Body of pancreas (tissue), 4 donors: ENCODE measurements at regions not wholly inside any gene's neighbourhood (a gene's known extent, or its start where the extent isn't known, plus 50 kb on each side); places are given as distances from the start of the nearest gene placed in this dataset.

Source experiments
- ATAC-seq: fragments of 150-250 bp; one replicate; pipeline ENCODE4 v1.9.1; 2016
- DNase-seq, 4 donors: peaks; one replicate each; pipeline ENCODE4 v3.0.0-alpha.2; 2019
- H3K27ac ChIP-seq, 4 donors: fragments of 200-600 bp; sonication (generic); 1 replicate in 3 of 4; 2 replicates in 1 of 4; pipeline versions ENCODE4 v1.5.1 to v1.6.1; 2016 to 2019; ENCODE audit warnings: mild to moderate bottlenecking in 1 of 4, mixed read lengths in 1 of 4, moderate library complexity in 1 of 4
- H3K27me3 ChIP-seq, 2 donors: fragments of 200-600 bp; sonication (generic); one replicate each; pipeline ENCODE4 v1.6.0; 2016; ENCODE audit warnings: mild to moderate bottlenecking in 1 of 2
- H3K36me3 ChIP-seq, 2 donors: fragments of 200-600 bp; sonication (generic); replicated peaks in 1 of 2; 2 replicates each; pipeline ENCODE4 v1.5.1; 2016; ENCODE audit warnings: low read depth in 2 of 2; ENCODE audit not compliant: insufficient read depth in 1 of 2
- H3K4me1 ChIP-seq: fragments of 200-600 bp; sonication (generic); one replicate; pipeline ENCODE4 v1.6.0; 2016
- H3K4me3 ChIP-seq, 2 donors: fragments of 200-600 bp; sonication (generic); 1 replicate in 1 of 2; 2 replicates in 1 of 2; pipeline ENCODE4 v1.5.1; 2016 to 2019
- H3K9me3 ChIP-seq, 3 donors: fragments of 200-600 bp; sonication (generic); 1 replicate in 2 of 3; 2 replicates in 1 of 3; pipeline ENCODE4 v1.5.1; 2016
- CTCF ChIP-seq, 7 experiments: fragments of 450-650 bp in 4 of 7; fragments of 200-600 bp in 3 of 7; sonication (generic) in 3 of 7; IDR thresholded peaks; one replicate each; pipeline ENCODE4 v1.5.1; 2016 to 2019; ENCODE audit warnings: antibody characterized with exemption in 7 of 7
- POLR2A ChIP-seq, 3 donors: fragments of 450-650 bp; IDR thresholded peaks; one replicate each; pipeline ENCODE4 v1.6.1; 2016; ENCODE audit warnings: antibody characterized with exemption in 3 of 3, mild to moderate bottlenecking in 2 of 3
- WGBS, 2 donors: methylation state at CpG; one replicate each; pipeline ENCODE4 v1.1.5; 2017; 5-methylcytosine and 5-hydroxymethylcytosine counted together
- intact Hi-C: fragments of 100-400 bp; cut with DNase I; formaldehyde crosslinking; loops from one replicate; pipeline ENCODE4 v1.15.1; 2023

- 55 to 59% methylated on average over 11 to 14 of the region's 14 CpGs for WGBS, 2 donors
- no peak for DNase-seq
- no peaks in the 10 kb centered on the region for H3K27me3 ChIP-seq
Measured at GRCh38 chr22:48345631-48346030, 1482.0 kb downstream of the BRD1 start.

GRCh38 chr22:48343461-48343860, 1484.2 kb downstream of the BRD1 start:
- ATAC-seq: no peak
- Histone ChIP-seq H3K27me3 (no peaks in the 10 kb centered on the region), H3K36me3 (no peaks in the 10 kb centered on the region), H3K9me3 (no peaks in the 10 kb centered on the region), H3K27ac (no peak overlapping the region), H3K4me3 (no peak overlapping the region), H3K4me1 (no peaks in the 10 kb centered on the region)
- TF ChIP-seq POLR2A (IDR thresholded peaks at IDR 0.05) (no peak), CTCF (IDR thresholded peaks at IDR 0.05) (no peak)
- intact Hi-C loops: no loop called here
- DNase-seq: no peak
- WGBS, 2 donors: 58 to 65% methylated on average over 14 of the region's 14 CpGs

More at GRCh38 chr22:48345631-48346030, 1482.0 kb downstream of the BRD1 start:
- no peak overlapping the region for H3K4me3 ChIP-seq
- no peaks in the 10 kb centered on the region for H3K9me3 ChIP-seq
- no peak for TF ChIP-seq POLR2A (IDR thresholded peaks at IDR 0.05)
- no peak for TF ChIP-seq CTCF (IDR thresholded peaks at IDR 0.05)
- no peaks in the 10 kb centered on the region for H3K4me1 ChIP-seq
- no peak overlapping the region for H3K27ac ChIP-seq
- ATAC-seq: no peak
- intact Hi-C loops: no loop called here
- no peaks in the 10 kb centered on the region for H3K36me3 ChIP-seq

GRCh38 chr22:48342732-48343131, 1484.9 kb downstream of the BRD1 start:
- no peaks in the 10 kb centered on the region for H3K27me3 ChIP-seq
- H3K27ac ChIP-seq: no peak overlapping the region
- TF ChIP-seq CTCF (IDR thresholded peaks at IDR 0.05): no peak
- TF ChIP-seq POLR2A (IDR thresholded peaks at IDR 0.05): no peak
- H3K36me3 ChIP-seq: no peaks in the 10 kb centered on the region
- no peak overlapping the region for H3K4me3 ChIP-seq
- H3K9me3 ChIP-seq: no peaks in the 10 kb centered on the region
- DNase-seq (no peak), ATAC-seq (no peak)
- no peaks in the 10 kb centered on the region for H3K4me1 ChIP-seq
- intact Hi-C loops: no loop called here
- WGBS, 2 donors: 52 to 54% methylated on average over 4 of the region's 4 CpGs

GRCh38 chr22:48342016-48342415, 1485.7 kb downstream of the BRD1 start:
- H3K9me3 ChIP-seq: no peaks in the 10 kb centered on the region
- H3K27me3 ChIP-seq: no peaks in the 10 kb centered on the region
- DNase-seq (no peak), ATAC-seq (no peak)
- H3K36me3 ChIP-seq: no peaks in the 10 kb centered on the region
- TF ChIP-seq CTCF (IDR thresholded peaks at IDR 0.05) (no peak), POLR2A (IDR thresholded peaks at IDR 0.05) (no peak)
- WGBS, 2 donors: 45 to 50% methylated on average over 8 to 16 of the region's 16 CpGs
- H3K4me3 ChIP-seq: no peak overlapping the region
- intact Hi-C loops: no loop called here
- no peak overlapping the region for H3K27ac ChIP-seq
- no peaks in the 10 kb centered on the region for H3K4me1 ChIP-seq
